Fibroblast of the conjunctiva (primary cell): ENCODE measurements at regions not wholly inside any gene's neighbourhood (a gene's known extent, or its start where the extent isn't known, plus 50 kb on each side); places are given as distances from the start of the nearest gene placed in this dataset.

ENCODE experiments used
- DNase-seq: peaks from one replicate; pipeline ENCODE4 v3.0.0-alpha.2; 2010; ENCODE audit warnings: low read depth

GRCh38 chr12:85639834-85640233 lies 196.4 kb downstream of the RASSF9 start:
- no peak for DNase-seq

GRCh38 chr12:85641796-85642195 lies 194.4 kb downstream of the RASSF9 start:
- DNase-seq = no peak

DNA sequence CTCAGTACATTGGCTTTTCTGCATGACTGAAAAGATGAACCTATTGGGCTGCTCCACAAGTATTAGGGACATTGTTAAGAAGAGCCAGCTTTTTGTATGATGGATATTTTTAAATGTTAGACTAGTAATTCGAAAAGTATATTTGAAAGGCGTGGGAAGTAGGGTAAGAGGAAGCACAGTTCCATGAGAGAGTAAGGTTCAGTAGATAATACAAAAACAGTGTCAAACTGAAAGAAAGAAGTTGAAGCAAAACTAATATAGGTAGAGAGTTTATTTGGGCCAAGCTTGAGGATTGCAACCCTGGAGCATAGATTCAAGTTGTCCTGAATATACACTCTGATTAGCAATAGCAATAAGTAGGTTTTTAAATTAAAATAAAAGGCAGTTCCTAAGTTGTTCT lies 193.9 kb downstream of the RASSF9 start:
- no peak for DNase-seq

DNA sequence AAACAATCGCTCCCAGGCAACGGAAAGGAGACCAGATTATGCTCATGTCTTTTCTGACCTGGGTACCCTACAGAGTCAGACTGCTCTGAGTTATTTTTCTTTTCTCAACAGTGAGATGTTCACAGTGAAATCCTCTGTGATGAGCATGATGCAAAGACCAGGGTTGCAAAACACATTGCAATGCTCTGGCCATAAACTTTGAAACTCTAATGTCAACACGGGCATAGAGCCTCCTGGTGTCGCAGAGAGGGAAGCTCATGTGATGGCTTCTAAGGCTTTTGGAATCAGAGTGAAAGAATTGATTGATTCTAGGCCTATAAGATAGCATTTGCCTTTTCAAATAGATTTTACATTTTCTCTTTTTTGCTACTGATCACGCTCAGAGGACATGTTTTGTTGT lies 193.4 kb downstream of the RASSF9 start:
- peak; percentile 21 for DNase-seq

DNA sequence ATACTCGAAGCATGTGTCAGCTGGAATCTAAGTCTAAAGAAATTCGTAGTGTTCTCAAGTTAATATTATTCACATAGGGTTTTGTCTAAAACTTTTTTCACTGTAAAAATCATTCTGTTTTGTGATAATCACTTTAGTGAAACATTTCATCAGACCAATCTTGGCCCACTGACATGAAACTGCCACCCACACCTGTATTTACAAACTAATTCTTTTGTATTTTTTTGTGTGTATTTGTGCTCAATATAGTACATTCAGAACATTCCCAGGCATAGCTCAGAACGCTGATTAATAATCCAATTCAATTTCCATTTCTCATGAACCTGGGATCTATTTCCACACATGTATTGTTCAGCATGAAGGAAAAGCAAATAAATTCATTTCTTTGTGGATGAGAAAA lies 191.7 kb downstream of the RASSF9 start:
- DNase-seq = no peak

DNA sequence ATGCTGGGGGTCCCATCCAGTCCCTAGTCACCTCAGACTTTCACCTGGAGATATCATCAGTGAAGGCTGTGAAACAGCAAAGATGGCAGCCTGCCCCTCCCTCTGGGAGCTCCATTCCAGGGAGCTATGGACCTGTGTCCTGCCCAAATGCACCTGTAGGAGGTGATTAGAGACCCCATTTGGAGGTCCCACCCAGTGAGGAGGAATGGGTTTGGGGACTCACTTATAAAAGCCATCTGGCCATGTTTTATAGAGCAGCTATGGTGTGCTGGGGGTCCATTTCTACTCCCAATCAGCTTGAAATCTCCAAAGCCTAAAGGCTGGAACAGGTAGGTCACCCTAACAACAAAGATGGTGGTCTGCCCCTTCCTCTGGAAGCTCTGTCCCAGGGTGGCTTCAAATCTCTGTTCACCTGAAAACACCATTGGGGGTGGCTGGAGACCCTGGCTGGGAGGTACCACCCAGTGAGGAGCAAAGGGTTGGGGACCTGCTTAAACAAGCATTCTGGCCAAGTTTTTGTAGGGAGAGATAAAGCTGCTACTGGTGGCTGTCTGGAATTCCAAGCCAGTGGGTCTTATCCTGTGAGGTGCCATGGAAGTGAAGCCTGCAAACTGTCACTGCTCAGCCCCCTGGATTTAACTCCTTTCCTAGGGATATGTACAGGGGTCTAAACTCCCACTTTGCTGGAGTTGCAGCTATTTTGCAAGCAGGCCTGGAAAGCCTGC lies 182.3 kb downstream of the RASSF9 start:
- no peak for DNase-seq

DNA sequence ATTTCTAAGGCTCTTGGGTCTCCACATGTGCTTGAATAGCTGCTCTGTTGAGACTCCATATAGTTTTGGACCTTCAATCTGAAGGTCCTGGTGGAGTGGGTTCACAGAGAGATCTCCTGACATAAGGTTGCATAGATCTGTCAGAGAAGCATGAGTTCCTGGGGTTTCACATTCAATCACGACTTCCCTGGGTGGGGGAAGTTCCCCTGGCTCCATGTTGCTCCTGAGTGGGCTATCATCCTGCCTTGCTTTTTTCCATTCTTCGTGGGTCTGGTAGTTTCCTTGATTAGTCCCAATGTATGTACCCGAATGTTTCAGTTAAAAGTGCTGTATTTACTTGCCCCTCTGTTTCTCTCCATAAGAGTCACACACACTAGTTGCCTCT lies 181.8 kb downstream of the RASSF9 start:
- DNase-seq = no peak

GRCh38 chr12:85656561-85656960 lies 179.6 kb downstream of the RASSF9 start:
- DNase-seq = no peak

GRCh38 chr12:85657251-85657650 lies 179.0 kb downstream of the RASSF9 start:
- no peak for DNase-seq

DNA sequence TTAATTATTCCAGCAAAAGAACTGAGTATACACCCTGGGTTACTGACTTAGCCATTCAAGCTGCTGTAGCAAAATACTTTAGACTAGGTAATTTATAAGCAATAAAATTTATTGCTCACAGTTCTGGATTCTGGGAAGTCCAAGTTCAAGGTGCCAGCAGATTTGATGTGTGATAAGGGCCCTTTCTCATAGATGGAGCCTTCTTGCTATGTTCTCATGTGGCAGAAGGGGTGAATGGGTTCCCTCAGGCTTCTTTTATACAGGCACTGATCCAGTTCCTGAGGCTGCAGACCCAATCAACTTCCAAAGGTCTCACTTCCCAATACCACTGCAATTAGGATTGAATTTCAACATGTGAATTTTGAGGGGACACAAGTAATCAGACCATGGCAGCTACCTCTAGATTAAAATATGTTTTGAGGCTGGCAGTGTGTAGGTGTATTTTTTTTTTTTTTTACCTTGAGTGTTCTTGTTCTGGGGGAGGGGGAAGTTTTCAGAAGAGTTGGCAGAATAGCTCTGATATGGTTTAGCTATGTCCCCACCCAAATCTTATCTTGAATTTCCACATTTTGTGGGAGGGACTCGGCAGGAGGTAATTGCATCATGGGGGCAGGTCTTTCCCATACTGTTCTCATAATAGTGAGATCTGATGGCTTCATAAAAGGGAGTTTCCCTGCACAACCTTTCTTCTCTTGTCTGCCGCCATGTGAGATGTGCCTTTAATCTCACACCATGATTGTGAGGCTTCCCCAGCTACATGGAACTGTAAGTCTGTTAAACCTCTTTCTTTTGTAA lies 178.2 kb downstream of the RASSF9 start:
- no peak for DNase-seq

- no peak for DNase-seq
Measured at GRCh38 chr12:85659754-85660530, 176.3 kb downstream of the RASSF9 start.

DNA sequence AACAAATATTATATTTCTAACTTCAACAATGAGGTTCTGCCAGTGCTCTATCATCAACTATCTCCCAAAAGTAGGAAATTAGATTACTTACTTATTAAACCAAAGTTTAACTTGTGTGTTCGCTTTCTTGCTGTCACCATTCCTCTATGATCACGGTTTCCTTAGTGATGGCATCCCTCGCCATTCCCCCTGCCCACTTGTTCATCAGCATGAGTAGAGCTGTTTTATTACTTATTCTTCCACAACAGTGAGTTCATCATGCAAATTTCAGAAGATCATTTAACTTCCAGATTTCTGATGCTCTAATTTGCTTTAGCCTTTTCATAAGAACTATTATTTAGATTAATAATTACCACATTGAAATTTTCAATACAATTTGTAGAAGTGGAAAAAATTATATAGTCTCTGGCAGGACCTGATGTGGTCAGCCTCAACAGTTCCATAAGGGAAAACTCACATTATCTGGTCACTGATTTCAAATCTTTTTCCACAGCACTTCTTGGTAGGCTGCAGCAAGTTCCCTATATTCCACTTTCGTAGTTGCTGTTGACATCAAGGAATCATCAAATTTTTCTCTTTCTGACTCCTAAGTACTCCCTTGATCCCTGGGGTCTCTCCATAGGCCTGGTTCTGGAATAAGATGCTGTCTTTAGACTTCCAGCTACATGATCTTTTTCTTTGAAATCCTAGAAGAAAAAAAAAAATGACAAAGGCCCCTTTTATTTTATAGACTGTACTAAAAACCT lies 174.6 kb downstream of the RASSF9 start:
- no peak for DNase-seq

- DNase-seq = no peak
Measured at GRCh38 chr12:85662207-85662602, 174.0 kb downstream of the RASSF9 start.

GRCh38 chr12:85663631-85664030 lies 172.6 kb downstream of the RASSF9 start:
- no peak for DNase-seq

- DNase-seq = no peak
Measured at GRCh38 chr12:85664429-85664828, 171.8 kb downstream of the RASSF9 start.

- DNase-seq = no peak
Measured at GRCh38 chr12:85669911-85670310, 166.3 kb downstream of the RASSF9 start.

DNA sequence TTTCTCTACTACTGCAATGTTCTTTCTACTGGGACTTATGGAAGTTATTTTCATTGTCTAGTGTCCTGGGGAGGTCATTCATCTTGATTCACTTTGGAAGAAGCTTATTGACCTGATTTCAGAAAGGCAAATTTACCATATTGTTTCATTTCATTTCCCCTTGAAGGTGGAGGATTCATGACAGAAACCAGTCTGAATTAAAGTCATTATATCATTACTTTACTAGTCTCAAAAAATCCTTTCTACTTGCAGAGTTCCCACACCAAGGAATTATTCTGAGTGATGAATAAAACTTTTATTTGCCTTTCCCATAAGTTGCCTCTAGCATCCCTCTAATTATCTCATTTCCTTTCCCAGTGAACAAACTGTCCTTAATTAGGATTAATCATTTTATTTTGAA lies 163.8 kb downstream of the RASSF9 start:
- no peak for DNase-seq

- no peak for DNase-seq
Measured at GRCh38 chr12:85673921-85674420, 162.2 kb downstream of the RASSF9 start.

DNA sequence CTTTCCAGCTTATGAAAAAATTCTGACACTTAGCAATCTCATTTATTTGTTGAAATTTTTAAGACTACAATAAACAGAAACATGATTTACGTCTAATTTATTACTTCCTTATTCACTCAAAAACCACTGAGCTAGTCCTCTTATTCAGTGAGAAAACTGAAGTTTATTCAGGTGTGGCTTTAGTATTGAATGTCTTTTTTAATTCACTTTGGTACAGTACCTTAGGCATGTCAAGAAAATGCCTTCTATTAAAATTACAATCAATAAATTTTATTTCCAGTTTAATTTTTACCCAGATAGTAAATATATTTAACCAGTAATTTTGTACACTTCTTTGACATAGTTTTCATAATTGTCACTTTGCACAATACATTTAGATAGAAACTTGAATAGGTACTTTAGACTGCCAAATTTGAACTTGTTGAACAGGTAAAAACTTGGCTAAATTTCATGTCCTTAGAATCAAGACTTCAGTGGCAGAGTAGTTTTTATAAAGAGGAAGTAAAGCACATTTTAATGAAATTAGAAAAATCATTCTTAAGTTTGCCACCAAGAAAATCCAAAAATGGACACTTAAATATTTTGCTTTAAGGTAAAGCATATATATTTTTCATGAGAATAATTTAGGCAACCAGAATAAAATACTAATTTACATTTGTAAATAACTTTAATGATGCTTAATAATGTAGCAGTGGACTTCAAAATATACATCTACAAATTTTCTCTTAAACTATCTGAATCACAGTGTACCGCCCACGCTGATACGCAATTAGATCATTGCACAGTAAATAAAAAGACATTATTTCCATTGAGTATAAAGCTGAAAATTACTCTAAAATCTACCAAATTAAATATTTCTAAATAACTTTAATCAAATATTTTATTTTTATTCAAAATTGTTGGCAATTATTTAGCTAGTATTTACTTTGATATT lies 159.1 kb downstream of the RASSF9 start:
- no peak for DNase-seq

DNA sequence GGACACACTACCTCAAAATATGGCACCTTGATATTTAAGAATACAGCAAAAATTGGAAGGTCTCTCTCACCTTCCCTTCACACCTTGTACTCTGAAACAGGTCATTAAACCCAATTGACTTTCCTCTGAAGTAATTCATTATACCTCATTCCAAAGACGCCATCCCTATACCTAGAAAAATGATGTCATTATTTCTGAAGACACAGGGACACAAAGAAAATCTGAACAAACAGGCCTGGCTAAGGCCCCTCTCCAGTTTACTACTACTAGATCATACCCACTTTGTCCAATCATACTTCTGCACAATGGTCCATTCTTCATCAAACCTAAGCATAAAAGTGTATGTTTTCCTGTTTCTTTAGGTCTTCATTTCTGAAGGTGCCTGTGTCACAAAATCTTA lies 156.9 kb downstream of the RASSF9 start:
- no peak for DNase-seq

- DNase-seq = no peak
Measured at GRCh38 chr12:85680881-85681280, 155.3 kb downstream of the RASSF9 start.
